ENCODE measurements at regions not wholly inside any gene's neighbourhood (a gene's known extent, or its start where the extent isn't known, plus 50 kb on each side); places are given as distances from the start of the nearest gene placed in this dataset.

- no peak for DNase-seq
- TF ChIP-seq EZH2phosphoT487 (IDR thresholded peaks at IDR 0.05; ENCODE audit: insufficient read depth, low read depth), result no peak
- TF ChIP-seq EZH2 (IDR thresholded peaks at IDR 0.05; ENCODE audit: insufficient read depth, poor library complexity, severe bottlenecking), result no peak
- Histone ChIP-seq H3K9ac (no peak overlapping the region), H3K36me3 (ENCODE audit: low read depth) (no peaks in the 10 kb centered on the region), H2AFZ (no peak overlapping the region), H3K4me3 (no peak overlapping the region), H3K79me2 (ENCODE audit: insufficient read depth) (no peaks in the 10 kb centered on the region), H3K4me1 (ENCODE audit: insufficient read depth) (no peaks in the 10 kb centered on the region), H3K27me3 (replicated peaks; ENCODE audit: insufficient read depth) (0 out of 2 replicates have a peak, but pooled peaks cover 14% of the 10 kb centered on the region), H3F3A (ENCODE audit: insufficient read depth) (no peaks in the 10 kb centered on the region), H3K9me2 (ENCODE audit: insufficient read depth) (no peaks in the 10 kb centered on the region), H4K20me1 (ENCODE audit: insufficient read depth) (no peaks in the 10 kb centered on the region), H3K27ac (no peak overlapping the region), H3K4me2 (ENCODE audit: unreplicated experiment) (no peak overlapping the region), H3K9me3 (ENCODE audit: low read depth) (no peaks in the 10 kb centered on the region)
- 50 to 59% methylated on average over 1 of the region's 1 CpG for WGBS, 2 experiments (ENCODE audit: low coverage in 1 of 2, low lambda C conversion rate in 2 of 2, missing lambda C conversion rate in 2 of 2)
- in situ Hi-C loops (cut with MboI), result no loop called here
Observed at GRCh38 chr2:58709687-58710354, 468.7 kb upstream of the FANCL start.

- H3K36me3 ChIP-seq (ENCODE audit: low read depth), result no peaks in the 10 kb centered on the region
- WGBS, 2 experiments (ENCODE audit: low coverage in 1 of 2, low lambda C conversion rate in 2 of 2, missing lambda C conversion rate in 2 of 2), result 24% methylated on average over 4 of the region's 4 CpGs
- H3K4me2 ChIP-seq (ENCODE audit: unreplicated experiment), result no peak overlapping the region
- no peak for DNase-seq
- no peak overlapping the region for H2AFZ ChIP-seq
- no peak overlapping the region for H3K27ac ChIP-seq
- peaks cover 17% of the 10 kb centered on the region; the same call in 1 of the 2 replicates for H3K27me3 ChIP-seq (replicated peaks; ENCODE audit: insufficient read depth)
- no peak for TF ChIP-seq EZH2phosphoT487 (IDR thresholded peaks at IDR 0.05; ENCODE audit: insufficient read depth, low read depth)
- no peak for TF ChIP-seq EZH2 (IDR thresholded peaks at IDR 0.05; ENCODE audit: insufficient read depth, poor library complexity, severe bottlenecking)
- no peaks in the 10 kb centered on the region for H3K79me2 ChIP-seq (ENCODE audit: insufficient read depth)
- H3K9ac ChIP-seq, result no peak overlapping the region
- in situ Hi-C loops (cut with MboI), result no loop called here
- no peaks in the 10 kb centered on the region for H4K20me1 ChIP-seq (ENCODE audit: insufficient read depth)
- no peaks in the 10 kb centered on the region for H3K9me2 ChIP-seq (ENCODE audit: insufficient read depth)
- H3K9me3 ChIP-seq (ENCODE audit: low read depth), result no peaks in the 10 kb centered on the region
- H3K4me1 ChIP-seq (ENCODE audit: insufficient read depth), result no peaks in the 10 kb centered on the region
- H3K4me3 ChIP-seq, result no peak overlapping the region
- no peaks in the 10 kb centered on the region for H3F3A ChIP-seq (ENCODE audit: insufficient read depth)
Observed at GRCh38 chr2:58709274-58709673, 468.1 kb upstream of the FANCL start.

DNA sequence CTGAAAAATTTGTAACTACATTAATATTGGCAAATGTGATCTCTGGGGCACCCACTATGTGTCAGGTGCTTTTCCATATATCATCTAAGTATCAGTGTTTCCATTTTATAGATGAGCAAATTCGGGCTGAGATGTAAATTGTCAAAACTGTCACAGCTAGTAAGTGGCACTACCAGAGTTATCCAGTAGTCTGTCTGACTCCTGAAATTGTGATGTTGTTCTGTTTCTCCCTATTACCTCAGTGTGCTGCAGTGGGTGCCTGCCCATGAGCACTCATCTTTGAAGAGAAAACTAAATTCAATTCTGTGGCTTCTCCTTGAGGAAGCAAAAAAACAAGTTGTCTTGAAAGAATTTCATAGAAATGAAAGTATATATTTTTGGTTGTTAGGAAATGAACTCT, 467.4 kb upstream of the FANCL start:
- Histone ChIP-seq H3K9me2 (ENCODE audit: insufficient read depth) (no peaks in the 10 kb centered on the region), H3K9ac (no peak overlapping the region), H3K79me2 (ENCODE audit: insufficient read depth) (no peaks in the 10 kb centered on the region), H4K20me1 (ENCODE audit: insufficient read depth) (no peaks in the 10 kb centered on the region), H3K4me3 (no peak overlapping the region), H3K36me3 (ENCODE audit: low read depth) (no peaks in the 10 kb centered on the region), H3F3A (ENCODE audit: insufficient read depth) (no peaks in the 10 kb centered on the region), H2AFZ (no peak overlapping the region), H3K27ac (no peak overlapping the region), H3K4me2 (ENCODE audit: unreplicated experiment) (no peak overlapping the region), H3K4me1 (ENCODE audit: insufficient read depth) (no peaks in the 10 kb centered on the region), H3K9me3 (ENCODE audit: low read depth) (no peaks in the 10 kb centered on the region), H3K27me3 (replicated peaks; ENCODE audit: insufficient read depth) (peaks cover 24% of the 10 kb centered on the region; the same call in 1 of the 2 replicates)
- TF ChIP-seq EZH2 (IDR thresholded peaks at IDR 0.05; ENCODE audit: insufficient read depth, poor library complexity, severe bottlenecking) (no peak), EZH2phosphoT487 (IDR thresholded peaks at IDR 0.05; ENCODE audit: insufficient read depth, low read depth) (no peak)
- WGBS, 2 experiments (ENCODE audit: low coverage in 1 of 2, low lambda C conversion rate in 2 of 2, missing lambda C conversion rate in 2 of 2), result 4 to 11% methylated on average over 1 of the region's 1 CpG
- DNase-seq, result no peak
- in situ Hi-C loops (cut with MboI), result no loop called here

DNA sequence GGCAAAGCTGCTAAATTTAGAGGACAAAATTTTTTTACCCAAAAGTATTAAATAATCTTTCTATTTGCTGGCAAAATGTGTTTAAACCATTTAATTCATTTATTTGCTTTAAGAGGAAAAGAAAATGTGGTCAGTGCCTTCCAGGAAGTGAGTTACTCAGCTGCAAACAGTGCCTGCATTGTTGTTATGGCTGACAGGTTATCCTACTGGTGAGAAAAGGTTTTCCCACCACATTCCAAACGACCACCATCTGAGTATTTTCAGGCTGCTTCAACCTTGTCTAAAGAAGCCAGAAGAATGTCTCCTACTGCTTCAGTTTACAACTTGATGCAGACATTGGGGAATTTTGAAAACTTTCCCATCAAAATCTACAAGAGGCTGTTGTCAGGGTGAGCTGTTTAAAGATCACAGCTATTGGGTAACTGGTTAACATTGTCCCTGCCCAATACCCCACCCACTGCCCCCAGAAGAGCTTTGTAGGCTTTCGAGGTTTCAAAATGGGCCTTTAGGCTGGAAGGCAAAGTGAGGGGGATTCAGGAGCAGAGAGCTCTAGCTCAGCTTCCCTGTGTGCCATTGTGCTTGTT, 461.3 kb upstream of the FANCL start:
- H3K27me3 ChIP-seq (replicated peaks; ENCODE audit: insufficient read depth), result peaks cover 19% of the 10 kb centered on the region; the same call in 1 of the 2 replicates
- no peaks in the 10 kb centered on the region for H3K9me3 ChIP-seq (ENCODE audit: low read depth)
- no peaks in the 10 kb centered on the region for H3K79me2 ChIP-seq (ENCODE audit: insufficient read depth)
- in situ Hi-C loops (cut with MboI), result no loop called here
- no peak for DNase-seq
- H3K9me2 ChIP-seq (ENCODE audit: insufficient read depth), result no peaks in the 10 kb centered on the region
- no peak overlapping the region for H3K4me2 ChIP-seq (ENCODE audit: unreplicated experiment)
- no peak overlapping the region for H3K27ac ChIP-seq
- H2AFZ ChIP-seq, result no peak overlapping the region
- H4K20me1 ChIP-seq (ENCODE audit: insufficient read depth), result no peaks in the 10 kb centered on the region
- H3K9ac ChIP-seq, result no peak overlapping the region
- H3F3A ChIP-seq (ENCODE audit: insufficient read depth), result no peaks in the 10 kb centered on the region
- no peaks in the 10 kb centered on the region for H3K4me1 ChIP-seq (ENCODE audit: insufficient read depth)
- no peak for TF ChIP-seq EZH2 (IDR thresholded peaks at IDR 0.05; ENCODE audit: insufficient read depth, poor library complexity, severe bottlenecking)
- TF ChIP-seq EZH2phosphoT487 (IDR thresholded peaks at IDR 0.05; ENCODE audit: insufficient read depth, low read depth), result no peak
- 7 to 12% methylated on average over 2 of the region's 2 CpGs for WGBS, 2 experiments (ENCODE audit: low coverage in 1 of 2, low lambda C conversion rate in 2 of 2, missing lambda C conversion rate in 2 of 2)
- no peak overlapping the region for H3K4me3 ChIP-seq
- H3K36me3 ChIP-seq (ENCODE audit: low read depth), result no peaks in the 10 kb centered on the region

Data from GM23248 (cell line).